HG02642 (cell line): ENCODE measurements at regions not wholly inside any gene's neighbourhood (a gene's known extent, or its start where the extent isn't known, plus 50 kb on each side); places are given as distances from the start of the nearest gene placed in this dataset.

Experiments
- ATAC-seq: cut with Tn5 transposase; IDR thresholded peaks from one replicate; pipeline ENCODE4 v1.9.1; 2021; ENCODE audit warnings: mild to moderate bottlenecking; ENCODE audit not compliant: unreplicated experiment, poor library complexity

GRCh38 chr20:63060057-63060991 is 53.6 kb upstream of the BHLHE23 start:
- ATAC-seq, result no peak

- no peak for ATAC-seq
Measured at GRCh38 chr20:63059684-63060056, 52.9 kb upstream of the BHLHE23 start.

GRCh38 chr20:63058696-63059335 is 52.1 kb upstream of the BHLHE23 start:
- no peak for ATAC-seq

GRCh38 chr20:63057171-63058117 is 50.7 kb upstream of the BHLHE23 start:
- ATAC-seq, result no peak

GRCh38 chr20:63056236-63057170 is 49.7 kb upstream of the BHLHE23 start:
- ATAC-seq, result no peak
